CD4-positive, alpha-beta T cell (primary cell): ENCODE measurements at regions not wholly inside any gene's neighbourhood (a gene's known extent, or its start where the extent isn't known, plus 50 kb on each side); places are given as distances from the start of the nearest gene placed in this dataset.

ENCODE experiments used
- ATAC-seq: fragments of 200-7000 bp; cut with Tn5 transposase; one replicate; pipeline ENCODE4 v1.10.0; 2022; ENCODE audit warnings: mild to moderate bottlenecking; ENCODE audit not compliant: poor library complexity
- CTCF ChIA-PET: fragments of 350-600 bp; sonication (Branson Sonifier 250); formaldehyde crosslinking; loops from one replicate; lab custom pipeline; 2021; ENCODE audit warnings: antibody characterized with exemption, inconsistent platforms; lab: Charles Lee
- POLR2A ChIA-PET: fragments of 350-600 bp; sonication (Branson Sonifier 250); formaldehyde crosslinking; loops from one replicate; lab custom pipeline; 2021; ENCODE audit warnings: antibody characterized with exemption, inconsistent platforms; lab: Charles Lee
- DNase-seq, 14 experiments: peaks; one replicate each; pipeline ENCODE4 v3.0.0-alpha.2; 2013 to 2020; ENCODE audit warnings: mixed read lengths in 2 of 14
- H3K27ac ChIP-seq, 2 donors: one replicate each; pipeline versions ENCODE4 v1.5.1 to v1.7.0; 2013; ENCODE audit warnings: low read length in 2 of 2, low read depth in 1 of 2, mild to moderate bottlenecking in 1 of 2
- H3K27me3 ChIP-seq, 2 experiments: 1 replicate in 1 of 2; 2 replicates in 1 of 2; pipeline versions ENCODE4 v1.6.1 to v1.7.0; 2013; ENCODE audit warnings: low read length in 2 of 2, control low read depth in 1 of 2, mild to moderate bottlenecking in 1 of 2, moderate library complexity in 1 of 2; ENCODE audit not compliant: insufficient read depth in 2 of 2, control insufficient read depth in 1 of 2
- H3K36me3 ChIP-seq: one replicate; pipeline ENCODE4 v1.6.1; 2013; ENCODE audit warnings: low read length, control low read depth; ENCODE audit not compliant: insufficient read depth
- H3K4me1 ChIP-seq: one replicate; pipeline ENCODE4 v1.6.1; 2013; ENCODE audit warnings: low read length, control low read depth; ENCODE audit not compliant: insufficient read depth
- H3K4me3 ChIP-seq: one replicate; pipeline ENCODE4 v1.5.1; 2013; ENCODE audit warnings: mild to moderate bottlenecking, low read length, moderate library complexity
- H3K9me3 ChIP-seq, 2 experiments: 1 replicate in 1 of 2; 2 replicates in 1 of 2; pipeline versions ENCODE4 v1.6.1 to v1.7.0; 2013; ENCODE audit warnings: low read length in 2 of 2, mild to moderate bottlenecking in 2 of 2, control low read depth in 1 of 2, moderate library complexity in 1 of 2; ENCODE audit not compliant: control insufficient read depth in 1 of 2, insufficient read depth in 1 of 2
- H3K27ac Mint-ChIP-seq: one replicate; pipeline ENCODE4 v1.8.0; 2020; ENCODE audit warnings: mixed read lengths
- H3K27me3 Mint-ChIP-seq: one replicate; pipeline ENCODE4 v1.8.0; 2021; ENCODE audit warnings: mixed read lengths
- H3K36me3 Mint-ChIP-seq: one replicate; pipeline ENCODE4 v1.8.0; 2021; ENCODE audit warnings: low read depth, mixed read lengths
- H3K4me1 Mint-ChIP-seq: one replicate; pipeline ENCODE4 v1.8.0; 2021; ENCODE audit warnings: low read depth, mixed read lengths
- H3K4me3 Mint-ChIP-seq: one replicate; pipeline ENCODE4 v1.8.0; 2020; ENCODE audit warnings: mild to moderate bottlenecking, mixed read lengths
- H3K9me3 Mint-ChIP-seq: one replicate; pipeline ENCODE4 v1.8.0; 2020; ENCODE audit warnings: mixed read lengths
- CTCF ChIP-seq: fragments of 200-600 bp; IDR thresholded peaks from one replicate; pipeline ENCODE4 v1.8.0; 2022; ENCODE audit warnings: antibody characterized with exemption, mild to moderate bottlenecking
- intact Hi-C, 2 experiments: fragments of 100-400 bp; cut with DNase I in 1 of 2; cut with micrococcal nuclease in 1 of 2; formaldehyde crosslinking; loops; one replicate each; pipeline versions ENCODE4 v1.15.1 to v1.9.0; 2023 to 2025; cut with DNase I, micrococcal nuclease

DNA sequence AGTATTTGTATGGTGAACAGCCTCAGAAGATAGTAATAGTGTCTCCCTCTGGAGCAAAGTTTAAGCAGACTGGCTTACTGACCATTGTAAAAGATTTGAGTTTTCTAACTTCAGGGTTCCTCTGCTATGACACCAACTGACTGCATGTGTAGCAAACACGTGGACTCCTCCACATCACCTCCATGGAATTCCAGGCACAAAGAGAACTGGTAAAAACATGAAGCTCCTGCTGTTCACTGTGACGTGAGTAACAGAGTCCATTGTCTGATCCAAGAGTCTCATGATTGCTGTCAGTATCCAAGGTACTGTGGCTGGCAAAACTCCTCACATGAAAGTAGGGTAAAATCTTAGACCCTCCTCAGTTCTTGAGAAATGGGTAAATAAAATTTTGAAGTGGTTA is 107.6 kb upstream of the FAM9B start:
- Histone ChIP-seq H3K9me3 (no peaks in the 10 kb centered on the region), H3K4me1 (no peaks in the 10 kb centered on the region), H3K27ac (no peak overlapping the region), H3K4me3 (no peak overlapping the region), H3K36me3 (no peaks in the 10 kb centered on the region), H3K27me3 (no peaks in the 10 kb centered on the region)
- TF ChIP-seq CTCF = no peak
- H3K27me3 Mint-ChIP-seq = no peaks in the 10 kb centered on the region
- ChIA-PET CTCF (no interaction called here), POLR2A (no interaction called here)
- no peak for DNase-seq
- intact Hi-C loops = no loop called here
- H3K9me3 Mint-ChIP-seq = no peaks in the 10 kb centered on the region
- H3K27ac Mint-ChIP-seq = no peak overlapping the region
- ATAC-seq = no peak
- H3K36me3 Mint-ChIP-seq = no peaks in the 10 kb centered on the region
- no peak overlapping the region for H3K4me3 Mint-ChIP-seq
- no peaks in the 10 kb centered on the region for H3K4me1 Mint-ChIP-seq

DNA sequence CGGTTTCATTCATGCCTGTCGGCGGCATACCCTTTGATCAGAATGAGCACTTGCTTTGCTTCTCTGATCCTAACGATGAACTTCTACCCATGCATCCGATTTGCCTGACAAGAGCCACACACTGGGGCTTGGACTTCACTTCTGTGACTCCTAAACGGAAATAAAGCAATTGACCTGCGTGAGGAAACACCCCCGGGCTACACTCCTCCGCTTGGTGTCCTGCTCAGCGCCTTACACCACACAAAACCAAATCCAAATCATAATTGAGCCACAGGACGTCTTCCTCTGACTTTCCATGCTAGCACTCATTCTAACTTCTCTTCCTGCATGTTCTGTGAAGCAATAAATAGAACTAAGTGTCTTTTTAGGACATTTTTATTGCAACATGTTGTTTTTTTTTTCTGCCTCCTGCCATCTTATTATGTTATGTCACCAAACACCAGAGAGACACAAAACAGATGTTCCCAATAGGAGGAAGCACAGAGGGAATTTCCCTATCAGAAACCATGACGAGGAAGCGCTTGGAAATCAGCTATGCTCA is 110.8 kb upstream of the FAM9B start:
- POLR2A ChIA-PET = no interaction called here
- no peak overlapping the region for H3K4me3 ChIP-seq

DNA sequence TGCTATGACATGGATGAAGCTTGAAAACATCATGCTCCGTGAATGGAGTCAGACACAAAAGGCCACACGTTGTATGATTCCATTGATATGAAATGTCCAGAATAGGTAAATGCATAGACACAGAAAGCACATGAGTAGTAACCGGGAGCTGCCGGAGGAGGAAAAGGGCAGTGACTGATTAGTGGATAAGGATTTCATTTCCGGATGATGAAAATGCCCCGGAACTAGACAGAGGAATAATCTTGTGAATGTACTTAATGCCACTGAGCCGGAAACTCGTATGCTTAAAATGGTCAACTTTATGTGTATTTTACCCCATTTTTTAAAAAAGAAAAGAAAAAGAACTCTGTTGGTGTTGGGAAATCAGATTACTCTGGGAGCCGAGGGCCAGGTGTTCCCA is 112.7 kb upstream of the FAM9B start:
- Mint-ChIP-seq H3K27ac (no peak overlapping the region), H3K9me3 (no peaks in the 10 kb centered on the region), H3K36me3 (no peaks in the 10 kb centered on the region), H3K4me3 (no peak overlapping the region), H3K27me3 (no peaks in the 10 kb centered on the region), H3K4me1 (no peaks in the 10 kb centered on the region)
- ChIA-PET CTCF (interaction anchor here (0.7 kb wide), 1 partner anchor 156 kb away, joined by 3 read pairs; no protein-coding TSS in a partner anchor), POLR2A (no interaction called here)
- Histone ChIP-seq H3K36me3 (no peaks in the 10 kb centered on the region), H3K9me3 (no peaks in the 10 kb centered on the region), H3K27ac (no peak overlapping the region), H3K4me3 (no peak overlapping the region), H3K4me1 (no peaks in the 10 kb centered on the region), H3K27me3 (no peaks in the 10 kb centered on the region)
- DNase-seq (no peak), ATAC-seq (no peak)
- no peak for TF ChIP-seq CTCF
- intact Hi-C loops = no loop called here

More for the DNA sequence above, 110.8 kb upstream of the FAM9B start:
- CTCF ChIA-PET = no interaction called here
- H3K36me3 Mint-ChIP-seq = no peaks in the 10 kb centered on the region
- Histone ChIP-seq H3K4me1 (no peaks in the 10 kb centered on the region), H3K27me3 (no peaks in the 10 kb centered on the region), H3K27ac (no peak overlapping the region), H3K9me3 (no peaks in the 10 kb centered on the region), H3K36me3 (no peaks in the 10 kb centered on the region)
- intact Hi-C loops = no loop called here
- ATAC-seq (no peak), DNase-seq (peak in 1 of 14 experiments; percentile 28)
- H3K27ac Mint-ChIP-seq = no peak overlapping the region
- H3K4me1 Mint-ChIP-seq = no peaks in the 10 kb centered on the region
- H3K9me3 Mint-ChIP-seq = no peaks in the 10 kb centered on the region
- H3K27me3 Mint-ChIP-seq = no peaks in the 10 kb centered on the region
- TF ChIP-seq CTCF = no peak
- no peak overlapping the region for H3K4me3 Mint-ChIP-seq
